ENCODE measurements at regions not wholly inside any gene's neighbourhood (a gene's known extent, or its start where the extent isn't known, plus 50 kb on each side); places are given as distances from the start of the nearest gene placed in this dataset.

DNA sequence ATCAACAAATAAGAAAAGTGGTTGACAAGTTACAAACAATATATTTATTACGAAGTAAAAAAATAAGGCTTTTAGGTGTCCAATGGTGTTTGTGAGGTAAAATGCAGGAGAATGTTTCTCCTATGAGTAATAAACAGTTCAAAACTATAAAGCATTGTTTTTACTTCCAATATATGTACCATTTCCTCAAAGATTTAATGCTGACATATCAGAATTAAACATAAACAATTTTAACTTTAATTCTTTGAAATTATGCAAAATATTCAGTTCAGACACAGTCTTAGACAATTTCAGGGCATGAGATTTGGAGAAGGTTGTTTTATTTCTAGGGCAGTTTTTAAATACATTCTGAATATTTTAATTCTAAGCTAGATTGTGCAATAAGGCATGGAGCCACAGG is 602.5 kb upstream of the DPPA4 start:
- Histone ChIP-seq H3K36me3 (ENCODE audit: control insufficient read depth in 2 of 2, insufficient read depth in 2 of 2, low read length in 1 of 2) (no peaks in the 10 kb centered on the region), H3K9me3 (replicated peaks; ENCODE audit: control insufficient read depth, insufficient read depth, low read length) (no peaks in the 10 kb centered on the region), H3K79me2 (ENCODE audit: control insufficient read depth, insufficient read depth, low read length) (no peaks in the 10 kb centered on the region), H3K4me1 (ENCODE audit: control insufficient read depth, insufficient read depth, low read length) (no peaks in the 10 kb centered on the region), H2AFZ (ENCODE audit: control insufficient read depth, low read depth, low read length) (no peak overlapping the region), H3K4me3 (no peak overlapping the region), H3K4me2 (ENCODE audit: control insufficient read depth, insufficient read depth) (no peak overlapping the region), H3K27me3 (replicated peaks in 1 of 2; ENCODE audit: control insufficient read depth in 2 of 2, insufficient read depth in 2 of 2, low read length in 1 of 2) (no peaks in the 10 kb centered on the region), H3K9ac (ENCODE audit: control insufficient read depth, insufficient read depth, low read length) (no peak overlapping the region), H4K20me1 (ENCODE audit: control insufficient read depth, insufficient read depth) (no peaks in the 10 kb centered on the region), H3K27ac (ENCODE audit: control insufficient read depth, insufficient read depth) (no peak overlapping the region)
- CTCF ChIA-PET: no interaction called here
- in situ Hi-C loops (cut with MboI) (no loop called here), intact Hi-C loops (cut with micrococcal nuclease; ENCODE audit: unreplicated experiment) (no loop called here)
- RAD21 ChIA-PET (ENCODE audit: unreplicated experiment): no interaction called here
- POLR2A ChIA-PET: interaction anchor here (0.6 kb wide), 1 partner anchor 11 kb away, joined by 3 read pairs; no protein-coding TSS in a partner anchor
- DNase-seq (ENCODE audit: low read depth, low spot score): no peak
- no peak for FAIRE-seq
- 6% methylated on average over 1 of the region's 1 CpG for WGBS (ENCODE audit: insufficient coverage, insufficient replicate concordance, low lambda C conversion rate, missing lambda C conversion rate)
- no TSS peak for BruUV-seq (replicated peaks)
- SMC1A ChIA-PET (ENCODE audit: uncharacterized antibody, unreplicated experiment): no interaction called here
- TF ChIP-seq RAD51 (IDR thresholded peaks at IDR 0.05): no peak
- no peak for TF ChIP-seq CREM (IDR thresholded peaks at IDR 0.05; ENCODE audit: low read depth)
- TF ChIP-seq RELA (IDR thresholded peaks at IDR 0.05; ENCODE audit: borderline replicate concordance, partially characterized antibody): no peak
- no peak for TF ChIP-seq ZBED1 (IDR thresholded peaks at IDR 0.05; ENCODE audit: borderline replicate concordance)
- TF ChIP-seq POLR2A (IDR thresholded peaks at IDR 0.05; ENCODE audit: low read depth, low read length): no peak
- no peak for TF ChIP-seq MEF2A (IDR thresholded peaks at IDR 0.05; ENCODE audit: insufficient read depth, low read depth, low read length)
- no peak for TF ChIP-seq NR2C2 (IDR thresholded peaks at IDR 0.05; ENCODE audit: borderline replicate concordance, control insufficient read depth, insufficient read length, low read depth)
- no peak for TF ChIP-seq ZNF384 (IDR thresholded peaks at IDR 0.05; ENCODE audit: borderline replicate concordance, low read depth, low read length)
- TF ChIP-seq NFXL1 (IDR thresholded peaks at IDR 0.05; ENCODE audit: borderline replicate concordance): no peak
- TF ChIP-seq HCFC1 (IDR thresholded peaks at IDR 0.05; ENCODE audit: low read length): no peak
- ATAC-seq: no peak

DNA sequence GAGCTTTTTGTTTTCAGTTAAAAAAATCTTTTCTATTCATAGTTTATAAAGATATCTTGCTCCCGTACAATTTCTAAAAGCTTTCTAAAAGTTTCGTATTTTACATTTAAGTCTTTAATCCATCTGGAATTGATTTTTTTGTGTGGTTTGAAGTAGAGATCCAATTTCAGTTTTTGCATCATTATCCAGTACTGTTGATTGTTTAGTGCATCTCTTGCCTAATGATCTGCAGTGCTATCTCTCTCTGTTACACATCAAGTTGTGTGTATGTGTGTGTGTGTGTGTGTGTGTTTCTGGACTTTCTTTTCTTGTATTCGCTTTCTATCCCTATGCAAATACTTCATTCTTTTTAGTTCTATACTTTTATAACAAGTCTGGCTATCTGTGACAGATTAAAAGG is 605.8 kb upstream of the DPPA4 start:
- 29% methylated on average over 3 of the region's 3 CpGs for WGBS (ENCODE audit: insufficient coverage, insufficient replicate concordance, low lambda C conversion rate, missing lambda C conversion rate)
- Histone ChIP-seq H3K4me2 (ENCODE audit: control insufficient read depth, insufficient read depth) (no peak overlapping the region), H3K79me2 (ENCODE audit: control insufficient read depth, insufficient read depth, low read length) (no peaks in the 10 kb centered on the region), H3K4me1 (ENCODE audit: control insufficient read depth, insufficient read depth, low read length) (no peaks in the 10 kb centered on the region), H3K27ac (ENCODE audit: control insufficient read depth, insufficient read depth) (no peak overlapping the region), H3K36me3 (ENCODE audit: control insufficient read depth in 2 of 2, insufficient read depth in 2 of 2, low read length in 1 of 2) (no peaks in the 10 kb centered on the region), H3K9me3 (replicated peaks; ENCODE audit: control insufficient read depth, insufficient read depth, low read length) (no peaks in the 10 kb centered on the region), H3K4me3 (no peak overlapping the region), H2AFZ (ENCODE audit: control insufficient read depth, low read depth, low read length) (no peak overlapping the region), H3K27me3 (replicated peaks in 1 of 2; ENCODE audit: control insufficient read depth in 2 of 2, insufficient read depth in 2 of 2, low read length in 1 of 2) (no peaks in the 10 kb centered on the region), H4K20me1 (ENCODE audit: control insufficient read depth, insufficient read depth) (no peaks in the 10 kb centered on the region), H3K9ac (ENCODE audit: control insufficient read depth, insufficient read depth, low read length) (no peak overlapping the region)
- no peak for DNase-seq (ENCODE audit: low read depth, low spot score)
- no peak for ATAC-seq
- intact Hi-C loops (cut with micrococcal nuclease; ENCODE audit: unreplicated experiment) (no loop called here), in situ Hi-C loops (cut with MboI) (no loop called here)
- POLR2A ChIA-PET: no interaction called here
- SMC1A ChIA-PET (ENCODE audit: uncharacterized antibody, unreplicated experiment): no interaction called here
- RAD21 ChIA-PET (ENCODE audit: unreplicated experiment): no interaction called here
- no peak for FAIRE-seq
- CTCF ChIA-PET: no interaction called here
- BruUV-seq (replicated peaks): no TSS peak
- TF ChIP-seq EP300 (IDR thresholded peaks at IDR 0.05; ENCODE audit: borderline replicate concordance in 1 of 2, control insufficient read depth in 1 of 2, low read depth in 2 of 2, low read length in 2 of 2): no peak
- TF ChIP-seq ESRRA (IDR thresholded peaks at IDR 0.05; ENCODE audit: low read length): no peak
- TF ChIP-seq, protein P1, sequence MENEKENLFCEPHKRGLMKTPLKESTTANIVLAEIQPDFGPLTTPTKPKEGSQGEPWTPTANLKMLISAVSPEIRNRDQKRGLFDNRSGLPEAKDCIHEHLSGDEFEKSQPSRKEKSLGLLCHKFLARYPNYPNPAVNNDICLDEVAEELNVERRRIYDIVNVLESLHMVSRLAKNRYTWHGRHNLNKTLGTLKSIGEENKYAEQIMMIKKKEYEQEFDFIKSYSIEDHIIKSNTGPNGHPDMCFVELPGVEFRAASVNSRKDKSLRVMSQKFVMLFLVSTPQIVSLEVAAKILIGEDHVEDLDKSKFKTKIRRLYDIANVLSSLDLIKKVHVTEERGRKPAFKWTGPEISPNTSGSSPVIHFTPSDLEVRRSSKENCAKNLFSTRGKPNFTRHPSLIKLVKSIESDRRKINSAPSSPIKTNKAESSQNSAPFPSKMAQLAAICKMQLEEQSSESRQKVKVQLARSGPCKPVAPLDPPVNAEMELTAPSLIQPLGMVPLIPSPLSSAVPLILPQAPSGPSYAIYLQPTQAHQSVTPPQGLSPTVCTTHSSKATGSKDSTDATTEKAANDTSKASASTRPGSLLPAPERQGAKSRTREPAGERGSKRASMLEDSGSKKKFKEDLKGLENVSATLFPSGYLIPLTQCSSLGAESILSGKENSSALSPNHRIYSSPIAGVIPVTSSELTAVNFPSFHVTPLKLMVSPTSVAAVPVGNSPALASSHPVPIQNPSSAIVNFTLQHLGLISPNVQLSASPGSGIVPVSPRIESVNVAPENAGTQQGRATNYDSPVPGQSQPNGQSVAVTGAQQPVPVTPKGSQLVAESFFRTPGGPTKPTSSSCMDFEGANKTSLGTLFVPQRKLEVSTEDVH (IDR thresholded peaks at IDR 0.05; ENCODE audit: low read depth, partially characterized antibody): no peak
- TF ChIP-seq ASH2L (IDR thresholded peaks at IDR 0.05; ENCODE audit: borderline replicate concordance, low read depth): no peak
- no peak for TF ChIP-seq TCF12 (IDR thresholded peaks at IDR 0.05; ENCODE audit: low read depth, low read length)
- TF ChIP-seq TARDBP (IDR thresholded peaks at IDR 0.05; ENCODE audit: borderline replicate concordance): no peak
- TF ChIP-seq GABPA (IDR thresholded peaks at IDR 0.05; ENCODE audit: low read depth): no peak

All from GM12878 (cell line).